Urinary bladder (tissue), 3 donors: ENCODE measurements at regions not wholly inside any gene's neighbourhood (a gene's known extent, or its start where the extent isn't known, plus 50 kb on each side); places are given as distances from the start of the nearest gene placed in this dataset.

Experiments
- DNase-seq: peaks from one replicate; pipeline ENCODE4 v3.0.0-alpha.2; 2015; ENCODE audit errors: extremely low spot score
- H3K27ac ChIP-seq: one replicate; pipeline ENCODE4 v1.5.1; 2013; ENCODE audit warnings: low read depth, mild to moderate bottlenecking, moderate library complexity
- H3K36me3 ChIP-seq: one replicate; pipeline ENCODE4 v1.6.1; 2013; ENCODE audit warnings: mild to moderate bottlenecking, moderate library complexity; ENCODE audit not compliant: insufficient read depth
- H3K4me1 ChIP-seq: one replicate; pipeline ENCODE4 v1.6.1; 2013; ENCODE audit warnings: mild to moderate bottlenecking, moderate library complexity; ENCODE audit not compliant: insufficient read depth
- H3K4me3 ChIP-seq: one replicate; pipeline ENCODE4 v1.5.1; 2013; ENCODE audit warnings: low read depth, low read length
- WGBS: extraction: QIAGEN DNeasy Blood & Tissue Kit; methylation state at CpG from one replicate; pipeline ENCODE4 v1.1.7; 2013; 5-methylcytosine and 5-hydroxymethylcytosine counted together
- donor health status: healthy with polysubstance abuse.
- donor health status: healthy.

DNA sequence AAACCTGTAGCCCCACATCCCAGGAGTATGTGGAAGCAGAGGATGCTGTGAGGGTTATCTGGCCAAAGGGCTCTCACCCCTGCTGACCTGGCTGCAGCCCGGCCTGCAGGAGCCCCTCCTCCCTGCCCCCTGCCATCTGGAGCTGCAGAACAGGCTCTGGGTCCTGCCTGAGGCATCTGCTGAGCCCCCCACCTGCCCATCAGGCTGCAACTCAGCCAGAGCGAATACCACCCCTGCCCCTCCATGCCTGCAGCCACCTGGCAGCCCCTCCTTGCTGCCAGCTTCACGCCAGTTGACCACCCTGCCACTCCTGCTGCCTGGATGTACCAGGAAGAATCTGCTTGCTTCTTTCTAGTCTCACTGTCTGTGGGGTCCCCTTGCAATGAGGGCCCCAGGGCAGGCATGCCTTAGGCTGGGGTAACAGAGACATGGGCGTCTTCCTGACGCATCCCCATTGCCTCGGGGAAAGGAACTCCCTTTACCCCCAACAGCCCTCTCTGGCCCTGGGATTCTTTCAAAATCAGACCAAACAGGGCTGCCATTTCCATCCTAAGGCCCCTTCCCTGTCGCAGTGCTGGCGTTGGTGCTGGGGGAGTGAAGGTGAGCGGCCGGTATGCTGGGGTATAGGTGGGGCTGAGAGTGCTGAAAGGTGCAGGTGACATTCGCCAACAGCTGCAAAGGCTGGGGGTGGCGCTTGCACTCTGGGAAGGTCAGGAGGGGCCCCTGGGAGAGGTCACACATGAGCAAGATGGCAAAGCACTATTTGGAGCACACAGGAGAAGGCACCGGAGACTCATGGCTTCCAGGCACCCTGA is 1334.6 kb downstream of the TBC1D22A start:
- Histone ChIP-seq H3K4me3 (no peak overlapping the region), H3K4me1 (no peaks in the 10 kb centered on the region), H3K36me3 (no peaks in the 10 kb centered on the region), H3K27ac (no peak overlapping the region)
- no peak for DNase-seq
- WGBS: 68% methylated on average over 13 of the region's 13 CpGs

- DNase-seq: no peak
Observed at GRCh38 chr22:48096411-48096810, 1334.0 kb downstream of the TBC1D22A start.

DNA sequence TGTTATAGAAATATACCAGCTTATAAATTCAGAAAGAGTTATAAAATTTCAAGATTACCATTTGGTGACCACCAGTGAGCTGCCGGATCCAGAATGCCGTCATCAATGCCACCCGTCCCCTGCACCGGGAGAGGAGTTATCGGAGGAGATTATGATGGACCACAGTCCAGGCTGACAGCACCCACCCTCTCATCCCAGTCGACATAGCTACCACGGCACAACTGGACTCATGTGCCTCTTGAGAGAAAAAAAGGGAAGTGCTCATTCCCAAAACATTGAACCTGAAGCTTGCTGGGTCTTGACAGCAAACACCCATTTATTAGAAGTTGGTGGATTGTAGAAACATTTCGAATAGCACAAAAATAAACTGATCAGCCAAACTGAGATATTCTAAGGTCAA is 1331.5 kb downstream of the TBC1D22A start:
- 85% methylated on average over 8 of the region's 8 CpGs for WGBS
- Histone ChIP-seq H3K36me3 (no peaks in the 10 kb centered on the region), H3K27ac (no peak overlapping the region), H3K4me3 (no peak overlapping the region), H3K4me1 (no peaks in the 10 kb centered on the region)
- no peak for DNase-seq

More at GRCh38 chr22:48096411-48096810, 1334.0 kb downstream of the TBC1D22A start:
- Histone ChIP-seq H3K4me1 (no peaks in the 10 kb centered on the region), H3K36me3 (no peaks in the 10 kb centered on the region), H3K27ac (no peak overlapping the region), H3K4me3 (no peak overlapping the region)
- WGBS: 65% methylated on average over 7 of the region's 7 CpGs

DNA sequence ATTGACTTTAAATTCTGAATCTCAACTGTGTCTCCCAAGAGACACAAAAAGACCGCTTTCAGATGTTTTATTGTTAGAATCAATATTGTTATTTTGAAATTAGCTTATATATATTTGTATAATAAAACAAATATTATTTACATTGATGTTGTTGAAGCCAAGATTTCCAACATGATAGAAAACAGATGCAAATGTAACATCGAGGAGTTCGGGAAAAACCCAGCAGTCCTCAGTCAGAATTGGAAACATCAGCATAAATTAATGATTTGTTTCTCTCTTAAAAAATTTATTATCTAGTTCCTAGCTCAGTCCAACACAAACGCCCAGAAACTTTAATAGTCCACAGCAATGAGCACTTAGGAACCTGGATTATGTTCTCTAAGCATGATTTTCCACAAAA is 1330.4 kb downstream of the TBC1D22A start:
- no peak overlapping the region for H3K4me3 ChIP-seq
- H3K27ac ChIP-seq: no peak overlapping the region
- DNase-seq: no peak
- no peaks in the 10 kb centered on the region for H3K36me3 ChIP-seq
- H3K4me1 ChIP-seq: no peaks in the 10 kb centered on the region
- 35% methylated on average over 4 of the region's 4 CpGs for WGBS

DNA sequence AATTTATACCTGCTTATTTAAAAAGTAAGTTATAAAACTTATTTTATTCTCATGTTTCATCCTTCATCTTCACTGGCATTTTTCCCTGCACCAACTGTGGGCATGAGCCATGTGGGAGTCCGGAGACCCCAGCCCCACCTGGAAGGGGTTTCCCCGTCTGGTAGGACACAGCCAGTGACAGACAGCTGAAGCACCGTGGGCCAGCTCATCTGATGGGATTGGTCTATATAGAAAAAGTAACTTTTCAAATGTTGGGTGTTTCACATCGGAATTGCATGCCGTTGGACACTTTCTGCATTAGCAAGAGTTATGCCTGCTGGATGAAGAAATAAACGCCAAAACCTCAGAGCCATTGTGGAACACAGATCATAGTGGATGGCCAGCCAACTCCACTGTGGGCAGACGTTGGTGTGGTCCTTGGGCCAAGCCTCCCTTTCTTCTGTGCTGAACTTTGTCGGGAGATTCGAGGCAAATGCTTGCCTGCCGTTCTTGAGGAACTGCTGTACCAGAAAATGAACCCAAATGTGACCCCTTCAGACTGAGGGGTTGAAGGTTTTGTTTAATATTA is 1329.3 kb downstream of the TBC1D22A start:
- Histone ChIP-seq H3K4me3 (no peak overlapping the region), H3K36me3 (no peaks in the 10 kb centered on the region), H3K4me1 (no peaks in the 10 kb centered on the region), H3K27ac (no peak overlapping the region)
- 82% methylated on average over 10 of the region's 10 CpGs for WGBS
- no peak for DNase-seq

GRCh38 chr22:48091060-48091650 is 1328.7 kb downstream of the TBC1D22A start:
- Histone ChIP-seq H3K27ac (no peak overlapping the region), H3K4me1 (no peaks in the 10 kb centered on the region), H3K36me3 (no peaks in the 10 kb centered on the region), H3K4me3 (no peak overlapping the region)
- no peak for DNase-seq
- 93% methylated on average over 11 of the region's 11 CpGs for WGBS

DNA sequence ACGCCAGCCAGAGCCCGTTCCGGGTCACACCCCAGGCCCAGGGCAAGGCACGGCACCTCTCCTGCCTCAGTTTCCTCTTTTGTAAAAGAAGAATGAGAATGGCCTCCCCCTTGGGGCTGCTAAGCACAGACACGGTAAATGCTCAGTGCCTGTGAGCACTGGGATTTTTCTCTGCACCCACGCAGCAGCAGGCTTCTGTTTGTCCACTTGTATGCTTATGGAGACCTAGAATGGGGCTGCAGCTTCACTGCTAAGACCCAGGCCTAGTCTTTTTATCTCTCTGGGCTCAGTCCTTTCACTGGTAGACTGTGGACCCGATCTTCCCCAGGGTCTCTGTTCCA is 1327.9 kb downstream of the TBC1D22A start:
- DNase-seq: no peak
- no peak overlapping the region for H3K4me3 ChIP-seq
- no peaks in the 10 kb centered on the region for H3K36me3 ChIP-seq
- WGBS: 15% methylated on average over 7 of the region's 7 CpGs
- H3K27ac ChIP-seq: no peak overlapping the region
- H3K4me1 ChIP-seq: no peaks in the 10 kb centered on the region

DNA sequence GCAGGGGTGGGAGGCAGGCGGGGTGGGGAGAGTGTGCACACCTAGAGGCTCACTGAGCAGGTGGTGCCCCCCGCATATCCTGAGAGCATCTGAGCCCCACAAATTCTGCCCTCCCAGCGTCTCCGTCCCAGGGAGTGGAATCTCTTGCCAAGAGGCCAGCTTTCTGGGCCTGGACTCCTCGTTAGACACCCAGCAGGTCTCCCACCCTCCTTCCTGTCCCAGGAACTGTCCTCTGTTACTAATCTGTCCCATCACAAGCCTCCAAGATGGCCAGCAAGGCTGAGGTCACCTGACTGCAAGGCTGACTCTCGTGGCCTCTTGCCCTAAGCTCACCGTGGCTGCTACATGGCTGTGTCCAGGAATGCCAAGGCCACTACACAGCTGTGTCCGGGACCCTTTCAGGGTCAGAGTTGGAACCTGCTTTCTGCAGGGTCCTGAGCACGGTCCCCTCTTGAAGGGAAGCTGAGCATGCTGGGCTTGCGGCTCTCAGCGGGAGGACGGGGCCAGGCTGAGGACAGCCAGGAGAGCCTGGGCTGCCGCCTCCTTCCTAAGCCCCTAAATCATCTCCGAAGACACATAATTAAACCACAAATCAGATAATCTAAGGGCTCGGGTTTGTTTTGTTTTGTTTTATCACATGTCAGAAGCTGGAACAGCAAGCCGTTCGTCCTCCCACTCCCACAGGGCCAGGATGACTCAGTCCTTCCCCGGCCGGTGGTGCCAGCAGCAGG is 1327.3 kb downstream of the TBC1D22A start:
- 17% methylated on average over 19 of the region's 19 CpGs for WGBS
- Histone ChIP-seq H3K4me3 (no peak overlapping the region), H3K27ac (no peak overlapping the region), H3K36me3 (no peaks in the 10 kb centered on the region), H3K4me1 (no peaks in the 10 kb centered on the region)
- DNase-seq: peak; percentile 82

GRCh38 chr22:48088926-48089536 is 1326.6 kb downstream of the TBC1D22A start:
- no peak overlapping the region for H3K27ac ChIP-seq
- no peak for DNase-seq
- no peaks in the 10 kb centered on the region for H3K36me3 ChIP-seq
- no peaks in the 10 kb centered on the region for H3K4me1 ChIP-seq
- H3K4me3 ChIP-seq: no peak overlapping the region
- WGBS: 84% methylated on average over 8 of the region's 8 CpGs

DNA sequence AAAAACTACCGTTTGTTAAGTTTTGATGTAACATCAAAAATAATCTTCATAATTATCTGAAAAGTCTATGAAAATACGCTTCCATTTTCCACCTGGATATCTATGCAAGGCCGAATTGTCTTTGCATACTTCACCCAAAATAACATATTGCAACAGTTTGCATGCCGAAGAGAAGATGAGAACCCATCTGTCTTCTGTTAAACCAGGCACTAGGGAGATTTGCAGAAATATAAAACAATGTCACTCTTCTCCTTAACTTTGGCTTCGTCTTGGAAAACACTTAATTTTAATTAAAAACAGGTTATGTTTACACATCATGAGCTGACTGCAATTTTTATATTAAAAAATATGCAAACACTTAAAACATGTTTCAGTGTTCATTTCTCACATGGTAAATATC is 1325.8 kb downstream of the TBC1D22A start:
- Histone ChIP-seq H3K27ac (no peak overlapping the region), H3K4me3 (no peak overlapping the region), H3K4me1 (no peaks in the 10 kb centered on the region), H3K36me3 (no peaks in the 10 kb centered on the region)
- 86% methylated on average over 5 of the region's 5 CpGs for WGBS
- DNase-seq: no peak

- Histone ChIP-seq H3K27ac (no peak overlapping the region), H3K36me3 (no peaks in the 10 kb centered on the region), H3K4me3 (no peak overlapping the region), H3K4me1 (no peaks in the 10 kb centered on the region)
- DNase-seq: no peak
- 77% methylated on average over 8 of the region's 8 CpGs for WGBS
Observed at GRCh38 chr22:48085901-48086645, 1323.6 kb downstream of the TBC1D22A start.

GRCh38 chr22:48084729-48085050 is 1322.2 kb downstream of the TBC1D22A start:
- Histone ChIP-seq H3K4me1 (no peaks in the 10 kb centered on the region), H3K36me3 (no peaks in the 10 kb centered on the region), H3K4me3 (no peak overlapping the region), H3K27ac (no peak overlapping the region)
- no peak for DNase-seq
- 84% methylated on average over 11 of the region's 11 CpGs for WGBS
